HG02763 (cell line): ENCODE measurements at regions not wholly inside any gene's neighbourhood (a gene's known extent, or its start where the extent isn't known, plus 50 kb on each side); places are given as distances from the start of the nearest gene placed in this dataset.

Experiments
- ATAC-seq: cut with Tn5 transposase; IDR thresholded peaks from one replicate; pipeline ENCODE4 v1.9.1; 2021; ENCODE audit warnings: mild to moderate bottlenecking, moderate library complexity; ENCODE audit not compliant: unreplicated experiment

GRCh38 chr13:78341032-78341431, 262.3 kb downstream of the POU4F1 start:
- peak; percentile 84 for ATAC-seq

GRCh38 chr13:78339927-78340326, 263.4 kb downstream of the POU4F1 start:
- no peak for ATAC-seq

- ATAC-seq, result no peak
Observed at GRCh38 chr13:78334059-78334458, 269.3 kb downstream of the POU4F1 start.

GRCh38 chr13:78326633-78327032, 276.7 kb downstream of the POU4F1 start:
- no peak for ATAC-seq

- no peak for ATAC-seq
Observed at GRCh38 chr13:78325585-78325984, 277.8 kb downstream of the POU4F1 start.

GRCh38 chr13:78323848-78324247, 279.5 kb downstream of the POU4F1 start:
- no peak for ATAC-seq

GRCh38 chr13:78323040-78323439, 280.3 kb downstream of the POU4F1 start:
- ATAC-seq, result no peak

- no peak for ATAC-seq
Observed at GRCh38 chr13:78319101-78319627, 284.2 kb downstream of the POU4F1 start.

GRCh38 chr13:78317030-78317429, 286.3 kb downstream of the POU4F1 start:
- no peak for ATAC-seq

GRCh38 chr13:78309497-78310180, 293.7 kb downstream of the POU4F1 start:
- peak; percentile 80 for ATAC-seq

GRCh38 chr13:78306519-78307206, 296.7 kb downstream of the POU4F1 start:
- ATAC-seq, result no peak

GRCh38 chr13:78305171-78305570, 298.2 kb downstream of the POU4F1 start:
- ATAC-seq, result no peak

GRCh38 chr13:78299832-78300623, 303.3 kb downstream of the POU4F1 start:
- no peak for ATAC-seq

GRCh38 chr13:78298657-78299056, 304.7 kb downstream of the POU4F1 start:
- no peak for ATAC-seq

GRCh38 chr13:78286748-78287147, 316.6 kb downstream of the POU4F1 start:
- no peak for ATAC-seq

GRCh38 chr13:78265098-78265497, 338.3 kb downstream of the POU4F1 start:
- no peak for ATAC-seq

GRCh38 chr13:78258304-78258703, 339.7 kb upstream of the EDNRB start:
- no peak for ATAC-seq

- no peak for ATAC-seq
Observed at GRCh38 chr13:78256484-78256883, 337.9 kb upstream of the EDNRB start.

- ATAC-seq, result no peak
Observed at GRCh38 chr13:78254113-78254512, 335.5 kb upstream of the EDNRB start.

- no peak for ATAC-seq
Observed at GRCh38 chr13:78247362-78247761, 328.7 kb upstream of the EDNRB start.

GRCh38 chr13:78241278-78241919, 322.8 kb upstream of the EDNRB start:
- ATAC-seq, result no peak
